Panc1 (cell line): ENCODE measurements at regions not wholly inside any gene's neighbourhood (a gene's known extent, or its start where the extent isn't known, plus 50 kb on each side); places are given as distances from the start of the nearest gene placed in this dataset.

Source experiments
- ATAC-seq: fragments of 200-7000 bp; cut with Tn5 transposase; 2 replicates; pipeline ENCODE4 v1.9.1; 2020; ENCODE audit warnings: mild to moderate bottlenecking, moderate library complexity
- BruUV-seq: library from RNA; stranded (reverse); fragments of 400-500 nt; replicated peaks from 2 replicates; lab custom pipeline; 2021; lab: Mats Ljungman, UMichigan
- CTCF ChIA-PET: fragments of 300-600 bp; sonication (Branson Sonifier 250); formaldehyde crosslinking; loops from one replicate; lab custom pipeline; 2022; ENCODE audit warnings: antibody characterized with exemption; lab: Charles Lee
- POLR2A ChIA-PET: fragments of 300-600 bp; sonication (Branson Sonifier 250); formaldehyde crosslinking; loops from one replicate; lab custom pipeline; 2022; ENCODE audit warnings: antibody characterized with exemption; lab: Charles Lee
- DNase-seq: peaks from one replicate; pipeline ENCODE4 v3.0.0-alpha.2; 2010; ENCODE audit warnings: low read depth, low spot score
- H3K27ac ChIP-seq: 2 replicates; pipeline ENCODE4 v1.5.1; 2011; ENCODE audit warnings: mild to moderate bottlenecking, low read length, inconsistent platforms
- H3K27me3 ChIP-seq: fragments of 200-500 bp; sonication (Bioruptor generic); 2 replicates; pipeline ENCODE4 v1.6.0; 2014; ENCODE audit warnings: low read length, inconsistent platforms; ENCODE audit not compliant: control insufficient read depth, insufficient read depth
- H3K36me3 ChIP-seq: fragments of 200-500 bp; sonication (Bioruptor generic); 2 replicates; pipeline ENCODE4 v1.5.1; 2014; ENCODE audit warnings: inconsistent platforms, mild to moderate bottlenecking, low read length, moderate library complexity; ENCODE audit not compliant: control insufficient read depth, insufficient read depth
- H3K4me1 ChIP-seq: 2 replicates; pipeline ENCODE4 v1.5.1; 2011; ENCODE audit warnings: inconsistent platforms, mild to moderate bottlenecking, low read length, moderate library complexity; ENCODE audit not compliant: control insufficient read depth, insufficient read depth
- H3K4me3 ChIP-seq, 2 experiments: 2 replicates each; pipeline ENCODE4 v1.5.1; 2011 to 2012; ENCODE audit warnings: low read depth in 2 of 2, low read length in 2 of 2, mild to moderate bottlenecking in 2 of 2, inconsistent platforms in 1 of 2, moderate library complexity in 1 of 2
- H3K9me3 ChIP-seq: fragments of 200-500 bp; sonication (Bioruptor generic); 2 replicates; pipeline ENCODE4 v1.5.1; 2014; ENCODE audit warnings: low read depth, mild to moderate bottlenecking, inconsistent platforms, low read length, moderate library complexity; ENCODE audit not compliant: control insufficient read depth, insufficient read depth
- POLR2AphosphoS5 ChIP-seq: IDR thresholded peaks from 2 replicates; pipeline ENCODE4 v1.6.1; 2012; ENCODE audit warnings: mild to moderate bottlenecking, low read depth, low read length, moderate library complexity
- SIN3A ChIP-seq: IDR thresholded peaks from 2 replicates; pipeline ENCODE4 v1.6.1; 2012; ENCODE audit warnings: low read depth, mild to moderate bottlenecking, low read length, moderate library complexity, borderline replicate concordance; ENCODE audit not compliant: insufficient read depth
- TCF7L2 ChIP-seq: IDR thresholded peaks from 2 replicates; pipeline ENCODE4 v1.6.1; 2011; ENCODE audit warnings: mild to moderate bottlenecking, low read depth, low read length, inconsistent platforms
- in situ Hi-C: cut with HindIII; loops from 2 replicates; pipeline ENCODE4 v1.10.0; 2016; ENCODE audit warnings: low sequenced_read_pairs, low pct_unique_long_range_greater_than_20kb
- intact Hi-C: fragments of 100-400 bp; cut with micrococcal nuclease; formaldehyde crosslinking; loops from one replicate; pipeline ENCODE4 v1.10.0; 2022; ENCODE audit not compliant: unreplicated experiment
- TF ChIP-seq, protein P1 (sequence below): fragments of 450-650 bp; IDR thresholded peaks from 2 replicates; pipeline ENCODE4 v1.5.1; 2017; ENCODE audit warnings: mild to moderate bottlenecking
- TF ChIP-seq, protein P2 (sequence below), 2 experiments: IDR thresholded peaks; 2 replicates each; pipeline ENCODE4 v1.6.1; 2011 to 2012; ENCODE audit warnings: low read depth in 2 of 2, control low read depth in 1 of 2, low read length in 1 of 2, mild to moderate bottlenecking in 1 of 2, moderate library complexity in 1 of 2; ENCODE audit not compliant: insufficient read depth in 1 of 2

DNA sequence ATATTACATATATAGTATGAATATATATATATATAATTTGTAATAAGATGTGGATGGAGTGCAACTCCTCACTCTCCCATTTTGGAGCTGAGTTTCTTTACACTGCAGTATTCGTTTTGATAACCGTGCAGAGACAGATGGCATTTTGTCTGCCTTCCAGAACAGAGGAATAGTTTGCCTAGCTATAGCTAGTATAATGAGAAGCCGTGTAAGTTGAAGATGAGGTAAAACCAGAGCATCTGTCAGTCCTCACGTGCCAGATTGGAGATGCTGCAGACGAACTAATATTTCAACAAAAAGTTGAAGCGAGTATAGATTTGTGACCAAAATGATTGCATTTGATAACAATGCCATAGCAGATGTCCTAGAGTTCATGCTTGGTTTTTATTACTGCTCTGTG, 180.6 kb downstream of the FMR1NB start:
- Histone ChIP-seq H3K27me3 (no peaks in the 10 kb centered on the region), H3K27ac (no peak overlapping the region), H3K4me3 (no peak overlapping the region), H3K4me1 (no peaks in the 10 kb centered on the region), H3K36me3 (no peaks in the 10 kb centered on the region), H3K9me3 (no peaks in the 10 kb centered on the region)
- TF ChIP-seq, protein P1, sequence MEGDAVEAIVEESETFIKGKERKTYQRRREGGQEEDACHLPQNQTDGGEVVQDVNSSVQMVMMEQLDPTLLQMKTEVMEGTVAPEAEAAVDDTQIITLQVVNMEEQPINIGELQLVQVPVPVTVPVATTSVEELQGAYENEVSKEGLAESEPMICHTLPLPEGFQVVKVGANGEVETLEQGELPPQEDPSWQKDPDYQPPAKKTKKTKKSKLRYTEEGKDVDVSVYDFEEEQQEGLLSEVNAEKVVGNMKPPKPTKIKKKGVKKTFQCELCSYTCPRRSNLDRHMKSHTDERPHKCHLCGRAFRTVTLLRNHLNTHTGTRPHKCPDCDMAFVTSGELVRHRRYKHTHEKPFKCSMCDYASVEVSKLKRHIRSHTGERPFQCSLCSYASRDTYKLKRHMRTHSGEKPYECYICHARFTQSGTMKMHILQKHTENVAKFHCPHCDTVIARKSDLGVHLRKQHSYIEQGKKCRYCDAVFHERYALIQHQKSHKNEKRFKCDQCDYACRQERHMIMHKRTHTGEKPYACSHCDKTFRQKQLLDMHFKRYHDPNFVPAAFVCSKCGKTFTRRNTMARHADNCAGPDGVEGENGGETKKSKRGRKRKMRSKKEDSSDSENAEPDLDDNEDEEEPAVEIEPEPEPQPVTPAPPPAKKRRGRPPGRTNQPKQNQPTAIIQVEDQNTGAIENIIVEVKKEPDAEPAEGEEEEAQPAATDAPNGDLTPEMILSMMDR, result no peak
- DNase-seq, result no peak
- no TSS peak for BruUV-seq
- intact Hi-C loops, result no loop called here
- in situ Hi-C loops, result no loop called here
- CTCF ChIA-PET, result no interaction called here
- ATAC-seq, result no peak
- POLR2A ChIA-PET, result no interaction called here

DNA sequence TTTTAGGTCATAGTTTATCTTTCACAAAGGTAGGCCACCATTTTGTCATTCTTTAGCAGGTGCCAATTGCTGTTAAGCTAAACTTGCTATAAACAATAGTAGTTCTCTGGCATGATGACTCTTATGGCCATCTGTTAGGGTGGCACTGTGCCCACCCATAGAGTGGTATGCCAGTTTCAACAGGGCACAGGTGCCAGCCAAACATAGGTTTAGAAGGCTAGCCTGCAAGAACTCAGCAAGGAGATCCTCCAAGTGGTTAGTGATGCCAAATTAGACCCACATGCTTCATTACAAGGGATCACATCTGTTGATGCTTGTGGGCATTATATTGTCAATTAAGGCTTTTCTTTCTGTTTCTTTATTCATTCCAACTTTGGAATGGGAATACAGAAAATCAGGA, 204.5 kb downstream of the FMR1NB start:
- Histone ChIP-seq H3K27ac (no peak overlapping the region), H3K4me1 (no peaks in the 10 kb centered on the region), H3K4me3 (no peak overlapping the region), H3K9me3 (no peaks in the 10 kb centered on the region), H3K27me3 (no peaks in the 10 kb centered on the region), H3K36me3 (no peaks in the 10 kb centered on the region)
- ChIA-PET POLR2A (no interaction called here), CTCF (no interaction called here)
- no peak for ATAC-seq
- no TSS peak for BruUV-seq
- DNase-seq, result no peak
- TF ChIP-seq, protein P2, sequence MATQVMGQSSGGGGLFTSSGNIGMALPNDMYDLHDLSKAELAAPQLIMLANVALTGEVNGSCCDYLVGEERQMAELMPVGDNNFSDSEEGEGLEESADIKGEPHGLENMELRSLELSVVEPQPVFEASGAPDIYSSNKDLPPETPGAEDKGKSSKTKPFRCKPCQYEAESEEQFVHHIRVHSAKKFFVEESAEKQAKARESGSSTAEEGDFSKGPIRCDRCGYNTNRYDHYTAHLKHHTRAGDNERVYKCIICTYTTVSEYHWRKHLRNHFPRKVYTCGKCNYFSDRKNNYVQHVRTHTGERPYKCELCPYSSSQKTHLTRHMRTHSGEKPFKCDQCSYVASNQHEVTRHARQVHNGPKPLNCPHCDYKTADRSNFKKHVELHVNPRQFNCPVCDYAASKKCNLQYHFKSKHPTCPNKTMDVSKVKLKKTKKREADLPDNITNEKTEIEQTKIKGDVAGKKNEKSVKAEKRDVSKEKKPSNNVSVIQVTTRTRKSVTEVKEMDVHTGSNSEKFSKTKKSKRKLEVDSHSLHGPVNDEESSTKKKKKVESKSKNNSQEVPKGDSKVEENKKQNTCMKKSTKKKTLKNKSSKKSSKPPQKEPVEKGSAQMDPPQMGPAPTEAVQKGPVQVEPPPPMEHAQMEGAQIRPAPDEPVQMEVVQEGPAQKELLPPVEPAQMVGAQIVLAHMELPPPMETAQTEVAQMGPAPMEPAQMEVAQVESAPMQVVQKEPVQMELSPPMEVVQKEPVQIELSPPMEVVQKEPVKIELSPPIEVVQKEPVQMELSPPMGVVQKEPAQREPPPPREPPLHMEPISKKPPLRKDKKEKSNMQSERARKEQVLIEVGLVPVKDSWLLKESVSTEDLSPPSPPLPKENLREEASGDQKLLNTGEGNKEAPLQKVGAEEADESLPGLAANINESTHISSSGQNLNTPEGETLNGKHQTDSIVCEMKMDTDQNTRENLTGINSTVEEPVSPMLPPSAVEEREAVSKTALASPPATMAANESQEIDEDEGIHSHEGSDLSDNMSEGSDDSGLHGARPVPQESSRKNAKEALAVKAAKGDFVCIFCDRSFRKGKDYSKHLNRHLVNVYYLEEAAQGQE (IDR thresholded peaks at IDR 0.05; ENCODE audit: insufficient read depth in 1 of 2, low read depth in 2 of 2, low read length in 1 of 2), result no peak
- TF ChIP-seq SIN3A (no peak), TCF7L2 (no peak), POLR2AphosphoS5 (no peak)
- TF ChIP-seq, protein P1, result no peak
- intact Hi-C loops (no loop called here), in situ Hi-C loops (no loop called here)

DNA sequence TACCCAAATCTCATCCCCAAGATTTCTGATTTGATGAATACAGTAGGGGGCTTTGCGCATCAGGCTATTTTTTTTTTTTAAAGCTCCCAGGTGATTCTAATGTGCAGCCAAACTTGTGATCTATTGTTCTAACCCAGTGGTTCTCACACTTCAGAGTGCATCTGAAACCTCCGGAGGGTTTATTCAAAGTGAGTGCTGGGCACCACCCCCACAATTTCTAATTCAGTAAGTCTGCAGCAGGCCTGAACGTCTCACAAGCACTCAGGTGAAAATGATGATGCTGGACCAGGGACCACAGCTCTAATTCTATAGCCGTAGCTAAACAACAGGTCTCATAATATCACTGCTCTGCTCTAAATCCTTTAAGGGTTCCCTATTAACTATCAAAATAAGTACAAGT, 211.4 kb downstream of the FMR1NB start:
- Histone ChIP-seq H3K9me3 (no peaks in the 10 kb centered on the region), H3K4me3 (no peak overlapping the region), H3K27me3 (no peaks in the 10 kb centered on the region), H3K27ac (no peak overlapping the region), H3K36me3 (no peaks in the 10 kb centered on the region), H3K4me1 (no peaks in the 10 kb centered on the region)
- ChIA-PET POLR2A (no interaction called here), CTCF (no interaction called here)
- TF ChIP-seq, protein P1, result no peak
- TF ChIP-seq POLR2AphosphoS5 (no peak), SIN3A (no peak), TCF7L2 (no peak)
- TF ChIP-seq, protein P2 (IDR thresholded peaks at IDR 0.05; ENCODE audit: insufficient read depth in 1 of 2, low read depth in 2 of 2, low read length in 1 of 2), result no peak
- ATAC-seq (no peak), DNase-seq (no peak)
- no TSS peak for BruUV-seq
- in situ Hi-C loops (no loop called here), intact Hi-C loops (no loop called here)
